ENCODE measurements at regions not wholly inside any gene's neighbourhood (a gene's known extent, or its start where the extent isn't known, plus 50 kb on each side); places are given as distances from the start of the nearest gene placed in this dataset.

- DNase-seq = peak; percentile 8 to 21
- Histone ChIP-seq H3K27me3 (peaks cover 0 to 86% of the 10 kb centered on the region in 2 donors), H3K27ac (no peak overlapping the region), H3K4me1 (no peaks in the 10 kb centered on the region), H3K4me3 (no peak overlapping the region), H3K36me3 (no peaks in the 10 kb centered on the region), H3K9me3 (no peaks in the 10 kb centered on the region)
- TF ChIP-seq CTCF (IDR thresholded peaks at IDR 0.05) = no peak
- intact Hi-C loops (cut with DNase I; ENCODE audit: low total_unique reads) = no loop called here
Observed at GRCh38 chr7:155360495-155361345, 63.0 kb downstream of the INSIG1 start.

GRCh38 chr7:155361346-155361680 is 63.6 kb downstream of the INSIG1 start:
- Histone ChIP-seq H3K4me1 (no peaks in the 10 kb centered on the region), H3K9me3 (no peaks in the 10 kb centered on the region), H3K36me3 (no peaks in the 10 kb centered on the region), H3K27me3 (peaks cover 0 to 82% of the 10 kb centered on the region in 2 donors), H3K4me3 (no peak overlapping the region), H3K27ac (no peak overlapping the region)
- TF ChIP-seq CTCF (IDR thresholded peaks at IDR 0.05) = no peak
- peak in 1 of 2 donors; percentile 35 for DNase-seq
- intact Hi-C loops (cut with DNase I; ENCODE audit: low total_unique reads) = no loop called here

- Histone ChIP-seq H3K9me3 (no peaks in the 10 kb centered on the region), H3K36me3 (no peaks in the 10 kb centered on the region), H3K4me1 (no peaks in the 10 kb centered on the region), H3K4me3 (no peak overlapping the region), H3K27ac (no peak overlapping the region), H3K27me3 (peaks cover 0 to 76% of the 10 kb centered on the region in 2 donors)
- no peak for TF ChIP-seq CTCF (IDR thresholded peaks at IDR 0.05)
- no peak for DNase-seq
- intact Hi-C loops (cut with DNase I; ENCODE audit: low total_unique reads) = no loop called here
Observed at GRCh38 chr7:155361947-155362346, 64.3 kb downstream of the INSIG1 start.

GRCh38 chr7:155362380-155363145 is 64.9 kb downstream of the INSIG1 start:
- H3K36me3 ChIP-seq = no peaks in the 10 kb centered on the region
- intact Hi-C loops (cut with DNase I; ENCODE audit: low total_unique reads) = no loop called here
- peaks cover 0 to 71% of the 10 kb centered on the region in 2 donors for H3K27me3 ChIP-seq
- no peak overlapping the region for H3K4me3 ChIP-seq
- TF ChIP-seq CTCF (IDR thresholded peaks at IDR 0.05) = no peak
- H3K4me1 ChIP-seq = no peaks in the 10 kb centered on the region
- H3K9me3 ChIP-seq = no peaks in the 10 kb centered on the region
- DNase-seq = peak; percentile 8 to 21
- H3K27ac ChIP-seq = no peak overlapping the region

GRCh38 chr7:155363146-155363539 is 65.5 kb downstream of the INSIG1 start:
- H3K27me3 ChIP-seq = peaks cover 0 to 65% of the 10 kb centered on the region in 2 donors
- no peak for TF ChIP-seq CTCF (IDR thresholded peaks at IDR 0.05)
- H3K9me3 ChIP-seq = no peaks in the 10 kb centered on the region
- H3K36me3 ChIP-seq = no peaks in the 10 kb centered on the region
- no peak overlapping the region for H3K27ac ChIP-seq
- H3K4me3 ChIP-seq = no peak overlapping the region
- no peaks in the 10 kb centered on the region for H3K4me1 ChIP-seq
- DNase-seq = peak in 1 of 2 donors; percentile 9
- intact Hi-C loops (cut with DNase I; ENCODE audit: low total_unique reads) = no loop called here

All from tibial artery (tissue), 4 donors.